Lower leg skin (tissue), 4 donors: ENCODE measurements at regions not wholly inside any gene's neighbourhood (a gene's known extent, or its start where the extent isn't known, plus 50 kb on each side); places are given as distances from the start of the nearest gene placed in this dataset.
"Not testable (repeated sequence)": the region's sequence is repeated elsewhere in the genome, so short reads cannot be mapped to it uniquely, and the experiment has no call there.

Experiments
- DNase-seq, 2 donors: peaks; one replicate each; pipeline ENCODE4 v3.0.0-alpha.2; 2019; ENCODE audit warnings: low spot score in 2 of 2
- H3K4me3 ChIP-seq: fragments of 200-600 bp; sonication (generic); 2 replicates; pipeline ENCODE4 v1.5.1; 2017; ENCODE audit warnings: mild to moderate bottlenecking, low read depth; ENCODE audit not compliant: poor library complexity, severe bottlenecking
- CTCF ChIP-seq, 3 donors: fragments of 450-650 bp; IDR thresholded peaks; one replicate each; pipeline ENCODE4 v1.5.1; 2016; ENCODE audit warnings: antibody characterized with exemption in 3 of 3, mild to moderate bottlenecking in 3 of 3, moderate library complexity in 2 of 3
- POLR2A ChIP-seq, 2 donors: fragments of 450-650 bp; IDR thresholded peaks; one replicate each; pipeline ENCODE4 v1.6.1; 2016 to 2017; ENCODE audit warnings: antibody characterized with exemption in 2 of 2, mild to moderate bottlenecking in 1 of 2, moderate library complexity in 1 of 2
- WGBS, 2 donors: methylation state at CpG; one replicate each; pipeline ENCODE4 v1.1.5; 2018; 5-methylcytosine and 5-hydroxymethylcytosine counted together
- intact Hi-C: fragments of 100-400 bp; cut with DNase I; formaldehyde crosslinking; loops from one replicate; pipeline ENCODE4 v1.15.0; 2023; ENCODE audit warnings: low total_unique reads

GRCh38 chr14:106286697-106287290 lies 760.4 kb downstream of the TMEM121 start:
- no peak overlapping the region for H3K4me3 ChIP-seq
- WGBS, 2 donors = 82 to 83% methylated on average over 41 of the region's 41 CpGs
- no peak for TF ChIP-seq CTCF (IDR thresholded peaks at IDR 0.05)
- TF ChIP-seq POLR2A (IDR thresholded peaks at IDR 0.05) = no peak
- intact Hi-C loops = loop anchor here (5.0 kb wide), 1 partner anchor 904 kb away; no protein-coding TSS in a partner anchor
- DNase-seq = no peak

GRCh38 chr14:106287506-106287905 lies 761.1 kb downstream of the TMEM121 start:
- intact Hi-C loops = loop anchor here (5.0 kb wide), 1 partner anchor 905 kb away; no protein-coding TSS in a partner anchor
- no peak overlapping the region for H3K4me3 ChIP-seq
- no peak for DNase-seq
- TF ChIP-seq CTCF (IDR thresholded peaks at IDR 0.05) (no peak), POLR2A (IDR thresholded peaks at IDR 0.05) (no peak)
- 83 to 90% methylated on average over 29 of the region's 29 CpGs for WGBS, 2 donors

GRCh38 chr14:106291626-106292025 lies 765.2 kb downstream of the TMEM121 start:
- no peak overlapping the region for H3K4me3 ChIP-seq
- no peak for TF ChIP-seq POLR2A (IDR thresholded peaks at IDR 0.05)
- 48 to 75% methylated on average over 2 of the region's 2 CpGs for WGBS, 2 donors
- intact Hi-C loops = no loop called here
- no peak for DNase-seq

- no peak for TF ChIP-seq POLR2A (IDR thresholded peaks at IDR 0.05)
- TF ChIP-seq CTCF (IDR thresholded peaks at IDR 0.05) = no peak
- H3K4me3 ChIP-seq = no peak overlapping the region
- no peak for DNase-seq
- intact Hi-C loops = no loop called here
- 4 to 11% methylated on average over 1 of the region's 1 CpG for WGBS, 2 donors
Measured at GRCh38 chr14:106294324-106294723, 767.9 kb downstream of the TMEM121 start.

DNA sequence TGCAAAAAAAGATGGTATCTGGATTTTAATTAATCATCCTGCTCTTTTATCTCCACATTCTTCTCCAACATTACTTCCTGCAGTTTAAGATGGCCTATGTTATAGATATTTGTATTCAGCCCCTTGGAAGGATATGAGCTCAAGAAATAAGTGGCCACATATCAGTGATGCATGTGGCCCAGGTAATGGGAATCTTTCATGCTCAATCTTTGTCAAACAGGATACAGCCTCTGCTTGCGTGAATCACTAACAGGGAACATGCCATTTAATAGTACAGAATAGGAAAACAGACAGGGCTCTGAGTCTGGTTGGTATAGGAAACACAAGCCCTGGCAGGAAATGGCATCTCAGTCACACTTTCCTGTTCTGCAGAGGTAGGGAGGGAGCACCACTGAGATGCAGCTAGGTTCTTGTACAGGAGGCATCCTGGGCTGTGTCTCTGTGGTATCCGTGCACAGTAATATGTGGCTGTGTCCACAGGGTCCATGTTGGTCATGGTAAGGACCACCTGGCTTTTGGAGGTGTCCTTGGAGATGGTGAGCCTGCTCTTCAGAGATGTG lies 774.6 kb downstream of the TMEM121 start:
- H3K4me3 ChIP-seq, intact Hi-C loops, DNase-seq: not testable (repeated sequence)
- WGBS, 2 donors = 24 to 63% methylated on average over 2 of the region's 2 CpGs

DNA sequence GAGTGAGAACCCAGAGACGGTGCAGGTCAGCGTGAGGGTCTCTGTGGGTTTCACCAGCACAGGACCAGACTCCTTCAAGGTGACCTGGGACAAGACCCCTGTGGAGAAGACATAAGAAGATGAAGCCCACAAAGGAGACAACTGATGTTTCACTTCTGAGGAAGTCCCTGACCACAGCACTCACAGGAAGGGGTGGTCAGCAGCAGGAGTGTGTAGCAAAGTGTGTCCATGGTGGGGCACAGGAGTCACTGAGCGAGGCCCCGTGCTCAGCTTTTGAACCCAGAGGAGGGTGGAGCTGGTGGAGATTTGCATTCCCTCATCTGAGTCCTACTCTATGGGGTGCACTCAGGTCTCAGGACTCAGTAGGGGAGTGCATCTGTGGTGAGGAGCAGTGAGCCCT lies 775.2 kb downstream of the TMEM121 start:
- intact Hi-C loops, DNase-seq, H3K4me3 ChIP-seq: not testable (repeated sequence)
- 73 to 76% methylated on average over 2 to 4 of the region's 4 CpGs for WGBS, 2 donors

DNA sequence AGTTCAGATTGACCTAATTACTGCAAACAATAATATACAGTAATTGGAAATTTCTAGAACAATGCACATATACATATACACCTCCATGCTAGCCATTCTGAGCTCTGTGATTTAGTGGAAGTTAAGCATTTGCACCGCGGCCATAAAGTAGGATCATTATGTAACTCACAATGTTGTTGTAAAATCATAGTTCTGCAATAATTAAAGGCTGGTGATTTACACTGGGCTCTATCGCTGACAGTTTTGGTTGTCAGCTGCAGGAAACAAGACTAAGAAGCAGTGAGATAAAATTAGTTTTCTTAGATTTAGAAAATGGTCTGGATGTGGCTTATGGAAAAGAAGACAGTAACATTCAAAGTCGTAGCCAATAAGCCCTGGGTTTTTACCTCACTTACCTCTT lies 776.3 kb downstream of the TMEM121 start:
- no peak for DNase-seq
- intact Hi-C loops = no loop called here
- WGBS, 2 donors = 35 to 57% methylated on average over 4 of the region's 4 CpGs
- H3K4me3 ChIP-seq = no peak overlapping the region
- TF ChIP-seq CTCF (IDR thresholded peaks at IDR 0.05) = no peak
- TF ChIP-seq POLR2A (IDR thresholded peaks at IDR 0.05) = no peak
